Osteocyte (in vitro differentiated cells): ENCODE measurements at regions not wholly inside any gene's neighbourhood (a gene's known extent, or its start where the extent isn't known, plus 50 kb on each side); places are given as distances from the start of the nearest gene placed in this dataset.

Experiments
- DNase-seq: peaks from one replicate; pipeline ENCODE4 v3.0.0; 2021; ENCODE audit warnings: mixed read lengths; ENCODE audit not compliant: unreplicated experiment; ENCODE audit errors: extremely low spot score
- H3K27ac Mint-ChIP-seq: one replicate; pipeline ENCODE4 v1.8.0; 2021; ENCODE audit warnings: mild to moderate bottlenecking, mixed read lengths; ENCODE audit not compliant: unreplicated experiment
- H3K27me3 Mint-ChIP-seq: one replicate; pipeline ENCODE4 v1.8.0; 2021; ENCODE audit warnings: mixed read lengths; ENCODE audit not compliant: unreplicated experiment
- H3K36me3 Mint-ChIP-seq: one replicate; pipeline ENCODE4 v1.8.0; 2021; ENCODE audit warnings: mixed read lengths; ENCODE audit not compliant: unreplicated experiment
- H3K4me1 Mint-ChIP-seq: one replicate; pipeline ENCODE4 v1.8.0; 2021; ENCODE audit warnings: mixed read lengths; ENCODE audit not compliant: unreplicated experiment
- H3K4me3 Mint-ChIP-seq: one replicate; pipeline ENCODE4 v1.8.0; 2021; ENCODE audit warnings: mild to moderate bottlenecking, moderate library complexity, mixed read lengths; ENCODE audit not compliant: unreplicated experiment
- H3K9me3 Mint-ChIP-seq: one replicate; pipeline ENCODE4 v1.8.0; 2021; ENCODE audit warnings: mixed read lengths; ENCODE audit not compliant: unreplicated experiment
- TF ChIP-seq, protein P1 (sequence below): fragments of 200-600 bp; sonication (generic); IDR thresholded peaks from 2 replicates; pipeline ENCODE4 v1.5.0; 2021; ENCODE audit warnings: antibody characterized with exemption, mild to moderate bottlenecking, moderate library complexity

DNA sequence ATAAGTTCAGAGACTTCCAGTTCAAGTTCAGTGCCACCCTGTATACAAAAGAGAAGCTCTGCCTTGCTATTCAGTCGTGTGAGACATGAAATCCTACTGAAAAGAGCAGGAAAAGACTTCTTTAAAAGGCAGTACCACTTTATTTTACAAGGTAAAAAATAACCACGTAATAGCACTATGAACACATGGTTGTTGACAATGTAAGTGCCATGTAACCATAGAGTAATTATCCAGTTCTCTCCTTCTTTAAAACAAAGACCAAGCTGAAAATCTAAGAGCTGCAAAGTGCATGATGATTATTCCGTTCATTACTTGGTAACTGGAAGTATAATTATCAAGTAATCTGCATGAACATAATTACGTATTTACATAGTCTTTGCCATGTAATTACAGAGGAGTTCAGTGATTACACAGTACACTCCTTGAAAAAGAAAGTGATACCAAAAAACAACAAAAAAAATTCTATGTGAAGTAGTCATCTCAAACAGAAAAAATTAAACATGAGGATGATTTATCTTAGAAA, 288.7 kb downstream of the EFNB2 start:
- H3K9me3 Mint-ChIP-seq, result no peaks in the 10 kb centered on the region
- H3K27me3 Mint-ChIP-seq, result no peaks in the 10 kb centered on the region
- H3K4me1 Mint-ChIP-seq, result peaks cover 5% of the 10 kb centered on the region
- H3K4me3 Mint-ChIP-seq, result no peak overlapping the region
- no peak for DNase-seq
- no peak overlapping the region for H3K27ac Mint-ChIP-seq
- H3K36me3 Mint-ChIP-seq, result no peaks in the 10 kb centered on the region
- TF ChIP-seq, protein P1, sequence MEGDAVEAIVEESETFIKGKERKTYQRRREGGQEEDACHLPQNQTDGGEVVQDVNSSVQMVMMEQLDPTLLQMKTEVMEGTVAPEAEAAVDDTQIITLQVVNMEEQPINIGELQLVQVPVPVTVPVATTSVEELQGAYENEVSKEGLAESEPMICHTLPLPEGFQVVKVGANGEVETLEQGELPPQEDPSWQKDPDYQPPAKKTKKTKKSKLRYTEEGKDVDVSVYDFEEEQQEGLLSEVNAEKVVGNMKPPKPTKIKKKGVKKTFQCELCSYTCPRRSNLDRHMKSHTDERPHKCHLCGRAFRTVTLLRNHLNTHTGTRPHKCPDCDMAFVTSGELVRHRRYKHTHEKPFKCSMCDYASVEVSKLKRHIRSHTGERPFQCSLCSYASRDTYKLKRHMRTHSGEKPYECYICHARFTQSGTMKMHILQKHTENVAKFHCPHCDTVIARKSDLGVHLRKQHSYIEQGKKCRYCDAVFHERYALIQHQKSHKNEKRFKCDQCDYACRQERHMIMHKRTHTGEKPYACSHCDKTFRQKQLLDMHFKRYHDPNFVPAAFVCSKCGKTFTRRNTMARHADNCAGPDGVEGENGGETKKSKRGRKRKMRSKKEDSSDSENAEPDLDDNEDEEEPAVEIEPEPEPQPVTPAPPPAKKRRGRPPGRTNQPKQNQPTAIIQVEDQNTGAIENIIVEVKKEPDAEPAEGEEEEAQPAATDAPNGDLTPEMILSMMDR, result no peak

DNA sequence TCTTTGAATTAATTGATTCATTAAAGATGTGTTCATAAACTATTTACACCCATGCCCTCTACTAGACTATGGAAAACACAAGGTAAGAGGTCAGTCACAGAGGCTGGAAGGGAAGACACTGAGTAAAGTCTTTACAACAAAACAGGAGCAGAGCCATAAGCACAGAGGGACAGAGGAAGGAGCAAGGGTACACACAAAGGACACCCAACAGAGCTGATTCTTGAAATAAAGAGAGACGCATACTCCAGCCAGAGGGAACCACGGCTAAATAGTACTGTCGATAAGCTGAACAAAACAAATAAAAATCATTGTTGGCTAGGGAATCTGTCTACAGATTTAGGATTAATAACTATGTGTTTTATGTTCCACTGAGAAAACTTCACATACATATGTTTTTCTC, 289.2 kb downstream of the EFNB2 start:
- Mint-ChIP-seq H3K9me3 (no peaks in the 10 kb centered on the region), H3K27ac (no peak overlapping the region), H3K36me3 (no peaks in the 10 kb centered on the region), H3K4me3 (no peak overlapping the region), H3K4me1 (peaks cover 5% of the 10 kb centered on the region), H3K27me3 (no peaks in the 10 kb centered on the region)
- no peak for DNase-seq
- TF ChIP-seq, protein P1, result no peak

DNA sequence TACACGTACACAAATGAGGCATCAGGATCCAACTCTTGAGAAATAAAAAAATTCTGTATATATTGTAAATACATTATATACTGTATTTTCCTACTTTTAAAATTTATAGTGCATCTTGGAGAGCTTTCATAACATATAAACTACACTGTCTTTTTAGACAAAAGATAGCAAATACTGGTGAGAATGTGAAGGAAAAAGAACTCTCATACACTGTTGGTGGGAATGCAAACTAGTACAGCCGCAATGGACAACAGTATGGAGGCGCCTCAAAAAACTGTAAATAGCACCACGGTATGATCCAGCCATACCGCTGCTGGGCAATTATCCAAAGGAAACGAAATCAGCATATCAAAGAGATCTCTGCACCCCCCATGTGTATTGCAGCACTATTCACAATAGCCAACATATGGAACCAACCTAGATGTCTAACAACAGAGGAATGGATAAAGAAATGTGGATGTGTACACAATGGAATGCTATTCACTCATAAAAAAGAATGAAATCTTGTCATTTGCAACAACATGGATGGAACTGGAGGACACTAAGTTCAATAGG, 292.4 kb downstream of the EFNB2 start:
- H3K36me3 Mint-ChIP-seq, result no peaks in the 10 kb centered on the region
- no peak overlapping the region for H3K27ac Mint-ChIP-seq
- DNase-seq, result no peak
- TF ChIP-seq, protein P1, result no peak
- H3K27me3 Mint-ChIP-seq, result no peaks in the 10 kb centered on the region
- no peaks in the 10 kb centered on the region for H3K9me3 Mint-ChIP-seq
- H3K4me3 Mint-ChIP-seq, result no peak overlapping the region
- H3K4me1 Mint-ChIP-seq, result peaks cover 5% of the 10 kb centered on the region

DNA sequence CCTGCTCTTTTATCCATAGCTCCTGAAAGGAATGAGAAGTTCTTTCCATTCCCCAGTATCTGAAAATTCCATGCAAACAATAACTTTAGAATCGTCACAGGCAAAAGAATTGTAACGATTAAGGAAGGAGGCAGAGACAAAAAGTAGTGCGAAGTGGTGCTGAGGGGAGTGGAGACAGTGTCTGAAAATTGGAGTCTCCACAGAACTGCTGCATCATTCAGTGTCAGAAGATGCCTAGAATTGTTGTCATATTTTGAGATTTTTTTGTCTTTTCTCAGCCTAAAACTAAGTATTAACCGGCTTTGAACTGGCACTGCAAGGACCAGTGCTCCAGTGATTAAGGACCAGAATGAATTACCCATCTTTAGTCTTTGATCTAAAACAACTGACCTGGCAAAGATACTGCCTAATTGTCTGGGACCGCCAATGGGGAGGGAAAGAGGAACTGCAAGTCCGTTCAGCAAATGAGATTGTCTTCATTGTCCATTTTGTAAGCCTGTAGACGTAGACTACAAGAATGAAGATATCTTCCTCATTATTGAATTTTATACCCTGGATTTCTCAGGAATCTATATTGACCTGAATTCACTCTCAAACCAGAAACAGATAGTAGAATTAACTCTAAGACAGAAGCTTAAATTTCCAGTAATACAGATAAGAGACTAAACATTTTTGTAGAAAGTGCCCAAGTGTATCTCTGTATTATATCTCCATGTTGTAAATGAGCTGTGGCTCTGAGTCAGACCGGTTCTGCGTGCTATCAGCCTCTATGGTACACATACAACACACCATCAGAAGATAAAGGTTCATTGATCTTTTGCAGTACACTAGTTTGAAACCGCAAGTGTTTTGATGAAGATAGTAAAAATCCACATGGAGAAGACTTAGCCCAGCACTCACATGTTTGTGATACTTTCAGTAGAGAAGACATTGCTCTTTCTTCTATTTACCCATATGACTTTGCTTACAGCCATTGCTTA, 293.2 kb downstream of the EFNB2 start:
- Mint-ChIP-seq H3K4me3 (no peak overlapping the region), H3K27ac (no peak overlapping the region), H3K27me3 (no peaks in the 10 kb centered on the region), H3K9me3 (no peaks in the 10 kb centered on the region), H3K4me1 (peaks cover 5% of the 10 kb centered on the region), H3K36me3 (no peaks in the 10 kb centered on the region)
- no peak for DNase-seq
- TF ChIP-seq, protein P1, result no peak

DNA sequence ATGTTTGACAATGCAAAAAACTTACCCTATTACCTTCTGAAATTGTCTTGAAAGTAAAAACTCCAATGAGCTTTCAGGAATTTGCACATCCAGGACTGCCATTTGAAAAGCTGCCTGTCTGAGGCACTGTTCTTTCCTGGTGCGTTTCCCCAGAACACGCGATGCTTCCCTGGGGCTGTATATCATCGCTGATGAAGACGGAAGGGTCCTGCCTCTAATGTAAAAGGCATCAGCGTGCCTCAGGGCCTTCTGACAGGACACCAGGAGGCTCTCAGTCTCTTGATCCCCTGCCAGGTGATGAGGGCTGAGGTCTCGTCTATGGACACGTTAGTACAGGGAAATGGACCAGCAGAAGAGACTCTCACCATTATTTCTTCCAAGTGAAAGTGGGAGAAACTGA, 296.8 kb downstream of the EFNB2 start:
- no peaks in the 10 kb centered on the region for H3K27me3 Mint-ChIP-seq
- TF ChIP-seq, protein P1, result no peak
- H3K4me1 Mint-ChIP-seq, result no peaks in the 10 kb centered on the region
- DNase-seq, result no peak
- H3K27ac Mint-ChIP-seq, result no peak overlapping the region
- no peaks in the 10 kb centered on the region for H3K9me3 Mint-ChIP-seq
- H3K4me3 Mint-ChIP-seq, result no peak overlapping the region
- H3K36me3 Mint-ChIP-seq, result no peaks in the 10 kb centered on the region
